IMR-90 (cell line): ENCODE measurements at regions not wholly inside any gene's neighbourhood (a gene's known extent, or its start where the extent isn't known, plus 50 kb on each side); places are given as distances from the start of the nearest gene placed in this dataset.

Source experiments
- ATAC-seq: fragments of 200-7000 bp; cut with Tn5 transposase; 2 replicates; pipeline ENCODE4 v1.9.1; 2020; ENCODE audit warnings: low read depth, mild to moderate bottlenecking, moderate library complexity
- BruUV-seq: library from RNA; stranded (reverse); fragments of 400-500 nt; replicated peaks from 2 replicates; lab custom pipeline; 2021; lab: Mats Ljungman, UMichigan
- CTCF ChIA-PET: fragments of 300-600 bp; formaldehyde crosslinking; extraction: SDS; loops from one replicate; lab custom pipeline; 2021; ENCODE audit warnings: antibody characterized with exemption; lab: Yijun Ruan, JAX
- POLR2A ChIA-PET: fragments of 300-600 bp; sonication (Branson Sonifier 250); formaldehyde crosslinking; loops from one replicate; lab custom pipeline; 2022; ENCODE audit warnings: antibody characterized with exemption; ENCODE audit not compliant: unreplicated experiment; lab: Charles Lee
- DNase-seq: peaks from one replicate; pipeline ENCODE4 v3.0.0; 2013
- H2AFZ ChIP-seq: replicated peaks from 2 replicates; pipeline ENCODE3; 2013; ENCODE audit warnings: low read length, mild to moderate bottlenecking; ENCODE audit not compliant: poor library complexity
- H2AK5ac ChIP-seq: 2 replicates; pipeline ENCODE4 v1.6.1; 2013; ENCODE audit warnings: low read depth, low read length, inconsistent platforms
- H2AK9ac ChIP-seq: replicated peaks from 2 replicates; pipeline ENCODE3; 2013; ENCODE audit warnings: mild to moderate bottlenecking, low read depth, low read length, moderate library complexity; ENCODE audit not compliant: poor library complexity
- H2BK120ac ChIP-seq: 2 replicates; pipeline ENCODE4 v1.6.1; 2013; ENCODE audit warnings: low read depth, low read length, inconsistent platforms
- H2BK15ac ChIP-seq: 3 replicates; pipeline ENCODE4 v1.6.1; 2013; ENCODE audit warnings: low read depth, low read length, inconsistent platforms
- H2BK20ac ChIP-seq: 2 replicates; pipeline ENCODE4 v1.6.1; 2013; ENCODE audit warnings: low read depth, mild to moderate bottlenecking, inconsistent platforms, low read length, moderate library complexity
- H2BK5ac ChIP-seq: 2 replicates; pipeline ENCODE4 v1.6.1; 2013; ENCODE audit warnings: mild to moderate bottlenecking, low read depth, low read length, inconsistent platforms; ENCODE audit not compliant: poor library complexity, severe bottlenecking
- H3K14ac ChIP-seq: replicated peaks from 2 replicates; pipeline ENCODE4 v1.6.1; 2013; ENCODE audit warnings: low read depth, low read length, inconsistent platforms
- H3K18ac ChIP-seq: 2 replicates; pipeline ENCODE4 v1.6.1; 2013; ENCODE audit warnings: low read depth, low read length, control low read depth
- H3K23ac ChIP-seq: 2 replicates; pipeline ENCODE4 v1.6.1; 2013; ENCODE audit warnings: low read depth, low read length, inconsistent platforms
- H3K27ac ChIP-seq: 2 replicates; pipeline ENCODE4 v1.5.1; 2013; ENCODE audit warnings: mild to moderate bottlenecking, control low read depth, low read length; ENCODE audit not compliant: insufficient read depth
- H3K27me3 ChIP-seq: 2 replicates; pipeline ENCODE4 v1.6.1; 2013; ENCODE audit warnings: low read length; ENCODE audit not compliant: control insufficient read depth, insufficient read depth
- H3K36me3 ChIP-seq: 2 replicates; pipeline ENCODE4 v1.6.1; 2013; ENCODE audit warnings: low read length, mixed read lengths; ENCODE audit not compliant: control insufficient read depth, insufficient read depth
- H3K4ac ChIP-seq: 2 replicates; pipeline ENCODE4 v1.6.1; 2013; ENCODE audit warnings: low read depth, low read length, inconsistent platforms
- H3K4me1 ChIP-seq: 2 replicates; pipeline ENCODE4 v1.6.1; 2013; ENCODE audit warnings: low read length, mixed read lengths; ENCODE audit not compliant: control insufficient read depth, insufficient read depth
- H3K4me2 ChIP-seq: 2 replicates; pipeline ENCODE4 v1.6.1; 2013; ENCODE audit warnings: low read depth, mild to moderate bottlenecking, control low read depth, low read length, moderate library complexity
- H3K4me3 ChIP-seq: 2 replicates; pipeline ENCODE4 v1.5.1; 2013; ENCODE audit warnings: low read depth, mild to moderate bottlenecking, control low read depth, low read length, moderate library complexity; ENCODE audit not compliant: insufficient read depth
- H3K56ac ChIP-seq: 2 replicates; pipeline ENCODE4 v1.6.1; 2013; ENCODE audit warnings: low read length, inconsistent platforms; ENCODE audit not compliant: insufficient read depth; ENCODE audit errors: extremely low read depth
- H3K79me1 ChIP-seq, 2 experiments: 2 replicates each; pipeline ENCODE4 v1.6.1; 2013; ENCODE audit warnings: low read length in 2 of 2, inconsistent platforms in 1 of 2, low read depth in 1 of 2
- H3K9ac ChIP-seq: 2 replicates; pipeline ENCODE4 v1.6.1; 2013; ENCODE audit warnings: low read depth, low read length, control low read depth
- H3K9me1 ChIP-seq: 2 replicates; pipeline ENCODE4 v1.6.1; 2013; ENCODE audit warnings: low read length, inconsistent platforms; ENCODE audit not compliant: insufficient read depth
- H3K9me3 ChIP-seq: 2 replicates; pipeline ENCODE4 v1.6.1; 2013; ENCODE audit warnings: low read length; ENCODE audit not compliant: control insufficient read depth, insufficient read depth
- H4K20me1 ChIP-seq: 2 replicates; pipeline ENCODE4 v1.6.1; 2013; ENCODE audit warnings: low read length, inconsistent platforms; ENCODE audit not compliant: insufficient read depth
- H4K5ac ChIP-seq: 2 replicates; pipeline ENCODE4 v1.6.1; 2013; ENCODE audit warnings: mild to moderate bottlenecking, low read depth, low read length, control low read depth
- H4K8ac ChIP-seq, 2 experiments: 2 replicates each; pipeline ENCODE4 v1.6.1; 2013; ENCODE audit warnings: low read depth in 2 of 2, low read length in 2 of 2, control low read depth in 1 of 2, inconsistent platforms in 1 of 2
- H4K91ac ChIP-seq: 2 replicates; pipeline ENCODE4 v1.6.1; 2013; ENCODE audit warnings: low read depth, low read length, inconsistent platforms; ENCODE audit not compliant: insufficient read depth
- BHLHE40 ChIP-seq: fragments of 150-350 bp; IDR thresholded peaks from 2 replicates; pipeline ENCODE4 v1.6.1; 2016; ENCODE audit warnings: mild to moderate bottlenecking, low read depth, low read length
- CHD1 ChIP-seq: IDR thresholded peaks from 2 replicates; pipeline ENCODE4 v1.6.1; 2012; ENCODE audit warnings: low read depth, low read length, improper control_type of control experiment
- CTCF ChIP-seq: conservative IDR thresholded peaks from 2 replicates; pipeline ENCODE4 v1.5.1; 2012; ENCODE audit warnings: mild to moderate bottlenecking, low read depth, low read length, improper control_type of control experiment
- FOS ChIP-seq: fragments of 150-350 bp; IDR thresholded peaks from 2 replicates; pipeline ENCODE4 v1.6.1; 2016; ENCODE audit warnings: low read depth, low read length
- MAFK ChIP-seq: IDR thresholded peaks from 2 replicates; pipeline ENCODE4 v1.6.1; 2012; ENCODE audit warnings: low read depth, low read length, improper control_type of control experiment
- MAZ ChIP-seq: IDR thresholded peaks from 2 replicates; pipeline ENCODE4 v1.6.1; 2012; ENCODE audit warnings: low read depth, mild to moderate bottlenecking, low read length, improper control_type of control experiment, moderate library complexity, borderline replicate concordance
- MXI1 ChIP-seq: IDR thresholded peaks from 2 replicates; pipeline ENCODE4 v1.6.1; 2012; ENCODE audit warnings: low read depth, mild to moderate bottlenecking, low read length, moderate library complexity, borderline replicate concordance
- NFE2L2 ChIP-seq: fragments of 150-350 bp; IDR thresholded peaks from 2 replicates; pipeline ENCODE4 v1.6.1; 2016; ENCODE audit warnings: low read depth, mild to moderate bottlenecking, low read length
- POLR2A ChIP-seq: IDR thresholded peaks from 2 replicates; pipeline ENCODE4 v1.6.1; 2012; ENCODE audit warnings: mild to moderate bottlenecking, low read depth, low read length
- RAD21 ChIP-seq: IDR thresholded peaks from 2 replicates; pipeline ENCODE4 v1.6.1; 2012; ENCODE audit warnings: low read length, improper control_type of control experiment
- RCOR1 ChIP-seq: IDR thresholded peaks from 2 replicates; pipeline ENCODE4 v1.6.1; 2012; ENCODE audit warnings: mild to moderate bottlenecking, low read length, improper control_type of control experiment; ENCODE audit not compliant: insufficient replicate concordance
- SMC3 ChIP-seq: fragments of 150-350 bp; IDR thresholded peaks from 2 replicates; pipeline ENCODE4 v1.6.1; 2016; ENCODE audit warnings: low read depth, mild to moderate bottlenecking, antibody characterized with exemption, low read length, moderate library complexity
- USF2 ChIP-seq: fragments of 150-350 bp; IDR thresholded peaks from 2 replicates; pipeline ENCODE4 v1.6.1; 2017; ENCODE audit warnings: mild to moderate bottlenecking, antibody characterized with exemption, low read length, low read depth
- WGBS, 2 experiments: methylation state at CpG; one replicate each; pipeline versions ENCODE4 v1.1.5 to v1.1.7; 2013; ENCODE audit warnings: missing lambda C conversion rate in 2 of 2; ENCODE audit not compliant: insufficient read length in 1 of 2; ENCODE audit errors: extremely low coverage in 2 of 2; 5-methylcytosine and 5-hydroxymethylcytosine counted together
- dilution Hi-C: fragments of 300-500 bp; cut with HindIII; formaldehyde crosslinking; loops from one replicate; pipeline ENCODE4 v1.14.3; 2018; ENCODE audit warnings: low sequenced_read_pairs; ENCODE audit not compliant: unreplicated experiment
- in situ Hi-C: fragments of 300-500 bp; cut with MboI; formaldehyde crosslinking; loops from 3 replicates; pipeline ENCODE4 v1.14.3; 2019; ENCODE audit warnings: low sequenced_read_pairs, inconsistent platforms, mixed read lengths
- intact Hi-C: fragments of 100-400 bp; cut with micrococcal nuclease; formaldehyde crosslinking; loops from 2 replicates; pipeline ENCODE4 v1.10.0; 2022

DNA sequence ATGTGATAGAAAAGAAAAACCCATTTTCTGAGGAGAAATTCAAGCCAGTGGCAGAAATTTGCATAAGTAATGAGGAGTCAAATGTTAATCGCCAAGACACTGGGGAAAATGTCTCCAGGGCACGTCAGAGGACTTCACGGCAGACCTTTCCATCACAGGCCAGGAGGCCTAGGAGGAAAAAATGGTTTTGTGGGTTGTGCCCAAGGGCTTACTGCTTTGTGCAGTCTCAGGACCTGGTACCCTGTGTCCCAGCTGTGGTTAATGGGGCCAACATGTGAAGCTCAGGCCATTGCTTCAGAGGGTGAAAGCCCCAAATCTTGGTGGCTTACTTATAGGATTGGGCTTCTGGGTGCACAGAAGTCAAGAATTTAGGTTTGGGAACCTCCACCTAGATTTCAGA lies 54.8 kb upstream of the ADAMTS2 start:
- H2AFZ ChIP-seq: no peak overlapping the region
- H3K18ac ChIP-seq: no peak overlapping the region
- no peak overlapping the region for H2BK120ac ChIP-seq
- H2AK5ac ChIP-seq: no peak overlapping the region
- no peak overlapping the region for H2BK20ac ChIP-seq
- H3K4me2 ChIP-seq: no peak overlapping the region
- no peak overlapping the region for H3K14ac ChIP-seq
- in situ Hi-C loops: loop anchor here (10.0 kb wide), 1 partner anchor 235 kb away; no protein-coding TSS in a partner anchor
- no peak overlapping the region for H2BK5ac ChIP-seq
- no peak overlapping the region for H3K23ac ChIP-seq
- no peak overlapping the region for H4K5ac ChIP-seq
- no peaks in the 10 kb centered on the region for H3K27me3 ChIP-seq
- no peaks in the 10 kb centered on the region for H3K9me1 ChIP-seq
- WGBS, 2 experiments: 44% methylated on average over 2 of the region's 3 CpGs; no CpG with 5 or more reads in 1 of the 2 experiments
- H3K79me1 ChIP-seq: no peaks in the 10 kb centered on the region
- ChIA-PET CTCF (no interaction called here), POLR2A (no interaction called here)
- peaks cover 10% of the 10 kb centered on the region for H3K9me3 ChIP-seq
- intact Hi-C loops: no loop called here
- dilution Hi-C loops: no loop called here
- no TSS peak for BruUV-seq
- H2AK9ac ChIP-seq: no peak overlapping the region
- H2BK15ac ChIP-seq: no peak overlapping the region
- DNase-seq (no peak), ATAC-seq (no peak)
- H3K4me3 ChIP-seq: no peak overlapping the region
- no peak for TF ChIP-seq BHLHE40
- no peak for TF ChIP-seq FOS
- TF ChIP-seq USF2: no peak
- TF ChIP-seq RCOR1: no peak
- TF ChIP-seq MXI1: no peak
- TF ChIP-seq NFE2L2: no peak
- TF ChIP-seq SMC3: no peak
- no peak for TF ChIP-seq POLR2A
- TF ChIP-seq RAD21: no peak
- no peak for TF ChIP-seq CTCF
- no peak for TF ChIP-seq CHD1
- no peak for TF ChIP-seq MAFK
- TF ChIP-seq MAZ: no peak
- no peak overlapping the region for H4K91ac ChIP-seq
- H3K4ac ChIP-seq: no peak overlapping the region
- no peak overlapping the region for H3K27ac ChIP-seq
- no peaks in the 10 kb centered on the region for H3K4me1 ChIP-seq
- H4K8ac ChIP-seq: no peak overlapping the region
- no peaks in the 10 kb centered on the region for H4K20me1 ChIP-seq
- no peak overlapping the region for H3K9ac ChIP-seq
- no peak overlapping the region for H3K56ac ChIP-seq
- H3K36me3 ChIP-seq: no peaks in the 10 kb centered on the region
